Testis (tissue), 2 donors: ENCODE measurements at regions not wholly inside any gene's neighbourhood (a gene's known extent, or its start where the extent isn't known, plus 50 kb on each side); places are given as distances from the start of the nearest gene placed in this dataset.

Source experiments
- POLR2A ChIP-seq: fragments of 450-650 bp; IDR thresholded peaks from one replicate; pipeline ENCODE4 v1.6.1; 2017; ENCODE audit warnings: antibody characterized with exemption, mild to moderate bottlenecking, moderate library complexity
- TF ChIP-seq, protein P1 (sequence below), 3 experiments: fragments of 450-650 bp in 2 of 3; fragments of 200-600 bp in 1 of 3; sonication (generic) in 1 of 3; IDR thresholded peaks; one replicate each; pipeline ENCODE4 v1.5.1; 2016 to 2019; ENCODE audit warnings: antibody characterized with exemption in 3 of 3, mild to moderate bottlenecking in 2 of 3, moderate library complexity in 1 of 3

DNA sequence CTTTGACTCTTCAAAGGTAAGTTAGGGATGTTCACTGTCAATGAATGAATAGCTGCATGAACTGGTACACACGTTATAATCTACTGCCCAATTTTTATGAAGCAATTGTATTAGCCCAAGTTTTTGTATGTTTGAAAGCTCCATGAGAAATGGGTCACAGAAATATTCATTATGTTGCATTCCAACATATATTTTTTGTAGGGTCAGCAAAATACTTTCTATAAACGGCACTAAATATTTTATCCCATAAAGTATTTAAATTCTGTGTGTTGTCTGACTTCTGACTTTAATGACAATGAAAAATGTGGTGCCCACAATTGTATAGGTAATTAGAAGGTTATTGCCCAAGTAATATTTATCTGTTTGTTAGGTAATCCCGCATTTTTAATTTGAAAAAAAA, 466.0 kb downstream of the FAT4 start:
- TF ChIP-seq, protein P1, sequence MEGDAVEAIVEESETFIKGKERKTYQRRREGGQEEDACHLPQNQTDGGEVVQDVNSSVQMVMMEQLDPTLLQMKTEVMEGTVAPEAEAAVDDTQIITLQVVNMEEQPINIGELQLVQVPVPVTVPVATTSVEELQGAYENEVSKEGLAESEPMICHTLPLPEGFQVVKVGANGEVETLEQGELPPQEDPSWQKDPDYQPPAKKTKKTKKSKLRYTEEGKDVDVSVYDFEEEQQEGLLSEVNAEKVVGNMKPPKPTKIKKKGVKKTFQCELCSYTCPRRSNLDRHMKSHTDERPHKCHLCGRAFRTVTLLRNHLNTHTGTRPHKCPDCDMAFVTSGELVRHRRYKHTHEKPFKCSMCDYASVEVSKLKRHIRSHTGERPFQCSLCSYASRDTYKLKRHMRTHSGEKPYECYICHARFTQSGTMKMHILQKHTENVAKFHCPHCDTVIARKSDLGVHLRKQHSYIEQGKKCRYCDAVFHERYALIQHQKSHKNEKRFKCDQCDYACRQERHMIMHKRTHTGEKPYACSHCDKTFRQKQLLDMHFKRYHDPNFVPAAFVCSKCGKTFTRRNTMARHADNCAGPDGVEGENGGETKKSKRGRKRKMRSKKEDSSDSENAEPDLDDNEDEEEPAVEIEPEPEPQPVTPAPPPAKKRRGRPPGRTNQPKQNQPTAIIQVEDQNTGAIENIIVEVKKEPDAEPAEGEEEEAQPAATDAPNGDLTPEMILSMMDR (IDR thresholded peaks at IDR 0.05): no peak
- no peak for TF ChIP-seq POLR2A
